ENCODE measurements at regions not wholly inside any gene's neighbourhood (a gene's known extent, or its start where the extent isn't known, plus 50 kb on each side); places are given as distances from the start of the nearest gene placed in this dataset.

- no peak for DNase-seq (ENCODE audit: low read depth)
These were observed 103.6 kb downstream of the TRIM29 start for GRCh38 chr11:120034176-120034875.

GRCh38 chr11:120032766-120033390 lies 105.0 kb downstream of the TRIM29 start:
- no peak for TF ChIP-seq CTCF (IDR thresholded peaks at IDR 0.05; ENCODE audit: insufficient read depth, low read depth, low read length, missing control alignments)
- no peak overlapping the region for H3K4me3 ChIP-seq (ENCODE audit: low read depth, low read length)
- DNase-seq (ENCODE audit: low read depth): no peak

More at GRCh38 chr11:120034176-120034875, 103.6 kb downstream of the TRIM29 start:
- H3K4me3 ChIP-seq (ENCODE audit: low read depth, low read length): no peak overlapping the region
- no peak for TF ChIP-seq CTCF (IDR thresholded peaks at IDR 0.05; ENCODE audit: insufficient read depth, low read depth, low read length, missing control alignments)

- H3K4me3 ChIP-seq (ENCODE audit: low read depth, low read length): no peak overlapping the region
- DNase-seq (ENCODE audit: low read depth): no peak
- no peak for TF ChIP-seq CTCF (IDR thresholded peaks at IDR 0.05; ENCODE audit: insufficient read depth, low read depth, low read length, missing control alignments)
These were observed 106.0 kb downstream of the TRIM29 start for GRCh38 chr11:120031612-120032600.

GRCh38 chr11:120031156-120031555 lies 106.8 kb downstream of the TRIM29 start:
- TF ChIP-seq CTCF (IDR thresholded peaks at IDR 0.05; ENCODE audit: insufficient read depth, low read depth, low read length, missing control alignments): no peak
- DNase-seq (ENCODE audit: low read depth): no peak
- H3K4me3 ChIP-seq (ENCODE audit: low read depth, low read length): no peak overlapping the region

GRCh38 chr11:120030411-120030810 lies 107.5 kb downstream of the TRIM29 start:
- no peak overlapping the region for H3K4me3 ChIP-seq (ENCODE audit: low read depth, low read length)
- TF ChIP-seq CTCF (IDR thresholded peaks at IDR 0.05; ENCODE audit: insufficient read depth, low read depth, low read length, missing control alignments): no peak
- no peak for DNase-seq (ENCODE audit: low read depth)

GRCh38 chr11:120029321-120029720 lies 108.6 kb downstream of the TRIM29 start:
- no peak for TF ChIP-seq CTCF (IDR thresholded peaks at IDR 0.05; ENCODE audit: insufficient read depth, low read depth, low read length, missing control alignments)
- DNase-seq (ENCODE audit: low read depth): no peak
- H3K4me3 ChIP-seq (ENCODE audit: low read depth, low read length): no peak overlapping the region

All from GM12865 (cell line).